ENCODE measurements at regions not wholly inside any gene's neighbourhood (a gene's known extent, or its start where the extent isn't known, plus 50 kb on each side); places are given as distances from the start of the nearest gene placed in this dataset.

DNA sequence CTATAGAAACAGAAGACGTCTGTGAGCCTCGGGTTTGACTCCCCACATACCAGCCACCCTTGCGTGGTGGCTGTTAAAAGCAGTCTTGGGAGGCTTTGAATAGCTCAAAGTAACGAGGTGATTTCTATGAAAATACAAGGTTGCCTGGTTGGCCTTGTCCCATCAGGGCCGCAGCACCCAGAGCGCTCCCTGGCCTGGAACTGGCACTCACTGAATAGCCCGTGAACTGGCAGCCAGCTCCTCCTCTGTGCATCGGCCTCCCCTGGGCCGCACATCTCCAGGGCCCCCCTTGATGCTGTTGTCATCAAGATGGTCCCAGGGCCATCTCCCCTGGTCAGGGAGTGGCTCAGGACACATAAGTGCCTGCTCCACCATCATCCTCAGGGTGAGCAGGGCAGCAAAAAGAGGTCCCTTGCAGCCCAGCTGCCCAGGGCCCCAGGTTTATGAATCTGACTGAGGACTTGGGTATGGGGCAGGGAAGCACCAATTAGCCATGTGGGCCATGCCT is 144.6 kb upstream of the PPP1R26 start:
- Histone ChIP-seq H3K79me1 (replicated peaks; ENCODE audit: low read length, poor library complexity, severe bottlenecking) (no peaks in the 10 kb centered on the region), H4K91ac (ENCODE audit: low read length) (no peak overlapping the region), H3K27ac (ENCODE audit: low read length, poor library complexity, severe bottlenecking) (no peak overlapping the region), H3K14ac (ENCODE audit: low read length in 2 of 2) (no peak overlapping the region), H2BK5ac (ENCODE audit: low read depth, low read length, poor library complexity, severe bottlenecking) (no peak overlapping the region), H3K9me3 (ENCODE audit: control insufficient read depth, low read length) (no peaks in the 10 kb centered on the region), H3K4me3 (ENCODE audit: insufficient read depth in 1 of 2, low read depth in 1 of 2, low read length in 2 of 2) (no peak overlapping the region), H2BK15ac (ENCODE audit: low read depth, poor library complexity, severe bottlenecking) (no peak overlapping the region), H3K18ac (ENCODE audit: low read depth in 1 of 2, low read length in 2 of 2) (no peak overlapping the region), H3K4me2 (ENCODE audit: low read length, poor library complexity, severe bottlenecking) (no peak overlapping the region), H4K8ac (ENCODE audit: low read length) (no peak overlapping the region), H2BK120ac (ENCODE audit: low read depth, low read length) (no peak overlapping the region), H3K27me3 (ENCODE audit: control insufficient read depth in 1 of 2, insufficient read depth in 1 of 2, low read length in 2 of 2) (peaks cover 0 to 10% of the 10 kb centered on the region in 2 experiments), H2AK5ac (ENCODE audit: low read length, severe bottlenecking) (no peak overlapping the region), H2AFZ (ENCODE audit: low read depth, low read length) (no peak overlapping the region), H3K4ac (ENCODE audit: low read depth in 1 of 2, low read length in 2 of 2) (no peak overlapping the region), H3K4me1 (ENCODE audit: control insufficient read depth, insufficient read depth, low read depth, low read length) (peaks cover 1% of the 10 kb centered on the region), H2BK12ac (ENCODE audit: low read length in 2 of 2) (no peak overlapping the region), H3K9ac (ENCODE audit: low read length) (no peak overlapping the region), H3K36me3 (ENCODE audit: control insufficient read depth in 1 of 2, insufficient read depth in 2 of 2, low read depth in 1 of 2, low read length in 2 of 2) (no peaks in the 10 kb centered on the region), H3K23ac (ENCODE audit: low read length in 2 of 2) (no peak overlapping the region)
- no peak for DNase-seq
- WGBS = 77% methylated on average over 7 of the region's 9 CpGs

- Histone ChIP-seq H4K8ac (ENCODE audit: low read length) (no peak overlapping the region), H3K4me1 (ENCODE audit: control insufficient read depth, insufficient read depth, low read depth, low read length) (peaks cover 1% of the 10 kb centered on the region), H2AFZ (ENCODE audit: low read depth, low read length) (no peak overlapping the region), H2BK120ac (ENCODE audit: low read depth, low read length) (no peak overlapping the region), H3K36me3 (ENCODE audit: control insufficient read depth in 1 of 2, insufficient read depth in 2 of 2, low read depth in 1 of 2, low read length in 2 of 2) (no peaks in the 10 kb centered on the region), H3K27me3 (ENCODE audit: control insufficient read depth in 1 of 2, insufficient read depth in 1 of 2, low read length in 2 of 2) (peaks cover 0 to 18% of the 10 kb centered on the region in 2 experiments), H3K9me3 (ENCODE audit: control insufficient read depth, low read length) (no peaks in the 10 kb centered on the region), H3K9ac (ENCODE audit: low read length) (no peak overlapping the region), H3K4me3 (ENCODE audit: insufficient read depth in 1 of 2, low read depth in 1 of 2, low read length in 2 of 2) (no peak overlapping the region), H2BK12ac (ENCODE audit: low read length in 2 of 2) (no peak overlapping the region), H3K79me1 (replicated peaks; ENCODE audit: low read length, poor library complexity, severe bottlenecking) (no peaks in the 10 kb centered on the region), H3K23ac (ENCODE audit: low read length in 2 of 2) (no peak overlapping the region), H3K4me2 (ENCODE audit: low read length, poor library complexity, severe bottlenecking) (no peak overlapping the region), H3K14ac (ENCODE audit: low read length in 2 of 2) (no peak overlapping the region), H3K4ac (ENCODE audit: low read depth in 1 of 2, low read length in 2 of 2) (no peak overlapping the region), H3K27ac (ENCODE audit: low read length, poor library complexity, severe bottlenecking) (no peak overlapping the region), H2BK15ac (ENCODE audit: low read depth, poor library complexity, severe bottlenecking) (no peak overlapping the region), H4K91ac (ENCODE audit: low read length) (no peak overlapping the region), H3K18ac (ENCODE audit: low read depth in 1 of 2, low read length in 2 of 2) (no peak overlapping the region), H2AK5ac (ENCODE audit: low read length, severe bottlenecking) (no peak overlapping the region), H2BK5ac (ENCODE audit: low read depth, low read length, poor library complexity, severe bottlenecking) (no peak overlapping the region)
- 83% methylated on average over 14 of the region's 14 CpGs for WGBS
- DNase-seq = no peak
Measured at GRCh38 chr9:135335691-135336181, 143.8 kb upstream of the PPP1R26 start.

GRCh38 chr9:135336722-135337527 is 142.7 kb upstream of the PPP1R26 start:
- no peak overlapping the region for H3K4me2 ChIP-seq (ENCODE audit: low read length, poor library complexity, severe bottlenecking)
- 87% methylated on average over 23 of the region's 23 CpGs for WGBS
- H2AFZ ChIP-seq (ENCODE audit: low read depth, low read length) = no peak overlapping the region
- no peak overlapping the region for H3K23ac ChIP-seq (ENCODE audit: low read length in 2 of 2)
- H3K4me3 ChIP-seq (ENCODE audit: insufficient read depth in 1 of 2, low read depth in 1 of 2, low read length in 2 of 2) = peak overlapping the region in 1 of 2 experiments; percentile 26
- no peak for DNase-seq
- H3K14ac ChIP-seq (ENCODE audit: low read length in 2 of 2) = no peak overlapping the region
- H3K9ac ChIP-seq (ENCODE audit: low read length) = no peak overlapping the region
- H4K91ac ChIP-seq (ENCODE audit: low read length) = no peak overlapping the region
- no peak overlapping the region for H3K4ac ChIP-seq (ENCODE audit: low read depth in 1 of 2, low read length in 2 of 2)
- no peak overlapping the region for H2AK5ac ChIP-seq (ENCODE audit: low read length, severe bottlenecking)
- H2BK15ac ChIP-seq (ENCODE audit: low read depth, poor library complexity, severe bottlenecking) = no peak overlapping the region
- no peak overlapping the region for H2BK120ac ChIP-seq (ENCODE audit: low read depth, low read length)
- H3K36me3 ChIP-seq (ENCODE audit: control insufficient read depth in 1 of 2, insufficient read depth in 2 of 2, low read depth in 1 of 2, low read length in 2 of 2) = no peaks in the 10 kb centered on the region
- H3K27ac ChIP-seq (ENCODE audit: low read length, poor library complexity, severe bottlenecking) = no peak overlapping the region
- H3K9me3 ChIP-seq (ENCODE audit: control insufficient read depth, low read length) = no peaks in the 10 kb centered on the region
- H3K27me3 ChIP-seq (ENCODE audit: control insufficient read depth in 1 of 2, insufficient read depth in 1 of 2, low read length in 2 of 2) = peaks cover 0 to 30% of the 10 kb centered on the region in 2 experiments
- H2BK5ac ChIP-seq (ENCODE audit: low read depth, low read length, poor library complexity, severe bottlenecking) = no peak overlapping the region
- H2BK12ac ChIP-seq (ENCODE audit: low read length in 2 of 2) = no peak overlapping the region
- peaks cover 1% of the 10 kb centered on the region for H3K4me1 ChIP-seq (ENCODE audit: control insufficient read depth, insufficient read depth, low read depth, low read length)
- H4K8ac ChIP-seq (ENCODE audit: low read length) = no peak overlapping the region
- no peaks in the 10 kb centered on the region for H3K79me1 ChIP-seq (replicated peaks; ENCODE audit: low read length, poor library complexity, severe bottlenecking)
- no peak overlapping the region for H3K18ac ChIP-seq (ENCODE audit: low read depth in 1 of 2, low read length in 2 of 2)

- no peak overlapping the region for H3K4me2 ChIP-seq (ENCODE audit: low read length, poor library complexity, severe bottlenecking)
- no peak overlapping the region for H3K14ac ChIP-seq (ENCODE audit: low read length in 2 of 2)
- no peak overlapping the region for H3K27ac ChIP-seq (ENCODE audit: low read length, poor library complexity, severe bottlenecking)
- no peak overlapping the region for H3K4me3 ChIP-seq (ENCODE audit: insufficient read depth in 1 of 2, low read depth in 1 of 2, low read length in 2 of 2)
- no peak for DNase-seq
- no peak overlapping the region for H2BK15ac ChIP-seq (ENCODE audit: low read depth, poor library complexity, severe bottlenecking)
- WGBS = 89% methylated on average over 14 of the region's 14 CpGs
- no peak overlapping the region for H2BK120ac ChIP-seq (ENCODE audit: low read depth, low read length)
- no peaks in the 10 kb centered on the region for H3K79me1 ChIP-seq (replicated peaks; ENCODE audit: low read length, poor library complexity, severe bottlenecking)
- H2AK5ac ChIP-seq (ENCODE audit: low read length, severe bottlenecking) = no peak overlapping the region
- no peak overlapping the region for H3K9ac ChIP-seq (ENCODE audit: low read length)
- no peaks in the 10 kb centered on the region for H3K9me3 ChIP-seq (ENCODE audit: control insufficient read depth, low read length)
- H2AFZ ChIP-seq (ENCODE audit: low read depth, low read length) = no peak overlapping the region
- no peak overlapping the region for H2BK5ac ChIP-seq (ENCODE audit: low read depth, low read length, poor library complexity, severe bottlenecking)
- peaks cover 0 to 41% of the 10 kb centered on the region in 2 experiments for H3K27me3 ChIP-seq (ENCODE audit: control insufficient read depth in 1 of 2, insufficient read depth in 1 of 2, low read length in 2 of 2)
- no peaks in the 10 kb centered on the region for H3K36me3 ChIP-seq (ENCODE audit: control insufficient read depth in 1 of 2, insufficient read depth in 2 of 2, low read depth in 1 of 2, low read length in 2 of 2)
- no peak overlapping the region for H3K23ac ChIP-seq (ENCODE audit: low read length in 2 of 2)
- H3K4ac ChIP-seq (ENCODE audit: low read depth in 1 of 2, low read length in 2 of 2) = no peak overlapping the region
- H3K18ac ChIP-seq (ENCODE audit: low read depth in 1 of 2, low read length in 2 of 2) = no peak overlapping the region
- H4K91ac ChIP-seq (ENCODE audit: low read length) = no peak overlapping the region
- no peak overlapping the region for H4K8ac ChIP-seq (ENCODE audit: low read length)
- H3K4me1 ChIP-seq (ENCODE audit: control insufficient read depth, insufficient read depth, low read depth, low read length) = peaks cover 1% of the 10 kb centered on the region
- no peak overlapping the region for H2BK12ac ChIP-seq (ENCODE audit: low read length in 2 of 2)
Measured at GRCh38 chr9:135338546-135338945, 141.0 kb upstream of the PPP1R26 start.

All from mesenchymal stem cell (in vitro differentiated cells and primary cell).